Uterus (tissue), 3 donors: ENCODE measurements at regions not wholly inside any gene's neighbourhood (a gene's known extent, or its start where the extent isn't known, plus 50 kb on each side); places are given as distances from the start of the nearest gene placed in this dataset.
"Not testable (repeated sequence)": the region's sequence is repeated elsewhere in the genome, so short reads cannot be mapped to it uniquely, and the experiment has no call there.

ENCODE experiments used
- DNase-seq, 2 donors: peaks; one replicate each; pipeline ENCODE4 v3.0.0-alpha.2; 2019 to 2020
- H3K27ac ChIP-seq, 2 donors: fragments of 200-600 bp; sonication (generic); 1 replicate in 1 of 2; 2 replicates in 1 of 2; pipeline ENCODE4 v1.5.1; 2016 to 2018
- H3K27me3 ChIP-seq, 2 donors: fragments of 200-600 bp; sonication (generic); one replicate each; pipeline ENCODE4 v1.5.1; 2018 to 2019; ENCODE audit warnings: control low read depth in 1 of 2
- H3K36me3 ChIP-seq, 2 donors: fragments of 200-600 bp; sonication (generic); one replicate each; pipeline ENCODE4 v1.5.1; 2019; ENCODE audit warnings: control low read depth in 1 of 2
- H3K4me1 ChIP-seq, 2 donors: fragments of 200-600 bp; sonication (generic); one replicate each; pipeline ENCODE4 v1.5.1; 2018 to 2019; ENCODE audit warnings: control low read depth in 1 of 2
- H3K4me3 ChIP-seq, 2 donors: fragments of 200-600 bp; sonication (generic); 1 replicate in 1 of 2; 2 replicates in 1 of 2; pipeline ENCODE4 v1.5.1; 2018 to 2019; ENCODE audit warnings: mild to moderate bottlenecking in 1 of 2
- H3K9me3 ChIP-seq, 2 donors: fragments of 200-600 bp; sonication (generic); one replicate each; pipeline ENCODE4 v1.5.1; 2019; ENCODE audit warnings: control low read depth in 1 of 2
- CTCF ChIP-seq, 4 experiments: fragments of 200-600 bp in 2 of 4; fragments of 450-650 bp in 2 of 4; sonication (generic) in 2 of 4; IDR thresholded peaks; one replicate each; pipeline ENCODE4 v1.5.1; 2016 to 2019; ENCODE audit warnings: antibody characterized with exemption in 4 of 4, mild to moderate bottlenecking in 2 of 4, moderate library complexity in 1 of 4
- POLR2A ChIP-seq, 2 donors: fragments of 450-650 bp; IDR thresholded peaks; one replicate each; pipeline ENCODE4 v1.6.1; 2016; ENCODE audit warnings: antibody characterized with exemption in 2 of 2, mild to moderate bottlenecking in 1 of 2, moderate library complexity in 1 of 2
- intact Hi-C: fragments of 100-400 bp; cut with DNase I; formaldehyde crosslinking; loops from one replicate; pipeline ENCODE4 v1.15.1; 2023; ENCODE audit warnings: low total_unique reads
- donor health status: DM: yes; HTN: yes; CAD: no.

GRCh38 chr6:84304881-84305280, 77.4 kb upstream of the CEP162 start:
- H3K27me3 ChIP-seq = no peaks in the 10 kb centered on the region
- DNase-seq = no peak
- no peaks in the 10 kb centered on the region for H3K4me1 ChIP-seq
- intact Hi-C loops = no loop called here
- H3K9me3 ChIP-seq = no peaks in the 10 kb centered on the region
- H3K27ac ChIP-seq = no peak overlapping the region
- H3K36me3 ChIP-seq = no peaks in the 10 kb centered on the region
- no peak overlapping the region for H3K4me3 ChIP-seq
- TF ChIP-seq CTCF (IDR thresholded peaks at IDR 0.05) (no peak), POLR2A (IDR thresholded peaks at IDR 0.05) (no peak)

GRCh38 chr6:84291033-84291432, 63.6 kb upstream of the CEP162 start:
- intact Hi-C loops, H3K36me3 ChIP-seq, H3K4me1 ChIP-seq, H3K27ac ChIP-seq, H3K9me3 ChIP-seq, DNase-seq, H3K27me3 ChIP-seq, H3K4me3 ChIP-seq: not testable (repeated sequence)

GRCh38 chr6:84284428-84285049, 57.1 kb upstream of the CEP162 start:
- intact Hi-C loops = no loop called here
- Histone ChIP-seq H3K4me1 (no peaks in the 10 kb centered on the region), H3K9me3 (no peaks in the 10 kb centered on the region), H3K4me3 (no peak overlapping the region), H3K27ac (no peak overlapping the region), H3K36me3 (no peaks in the 10 kb centered on the region), H3K27me3 (no peaks in the 10 kb centered on the region)
- no peak for TF ChIP-seq POLR2A (IDR thresholded peaks at IDR 0.05)
- no peak for DNase-seq

GRCh38 chr6:84282550-84282949, 55.1 kb upstream of the CEP162 start:
- no peaks in the 10 kb centered on the region for H3K36me3 ChIP-seq
- H3K27ac ChIP-seq = no peak overlapping the region
- no peak for DNase-seq
- TF ChIP-seq CTCF (IDR thresholded peaks at IDR 0.05) (no peak), POLR2A (IDR thresholded peaks at IDR 0.05) (no peak)
- H3K9me3 ChIP-seq = no peaks in the 10 kb centered on the region
- H3K4me1 ChIP-seq = no peaks in the 10 kb centered on the region
- H3K27me3 ChIP-seq = no peaks in the 10 kb centered on the region
- intact Hi-C loops = no loop called here
- no peak overlapping the region for H3K4me3 ChIP-seq

GRCh38 chr6:84280639-84281038, 53.2 kb upstream of the CEP162 start:
- Histone ChIP-seq H3K9me3 (no peaks in the 10 kb centered on the region), H3K27ac (no peak overlapping the region), H3K4me1 (no peaks in the 10 kb centered on the region), H3K27me3 (no peaks in the 10 kb centered on the region), H3K4me3 (no peak overlapping the region), H3K36me3 (no peaks in the 10 kb centered on the region)
- intact Hi-C loops = no loop called here
- DNase-seq = no peak
- TF ChIP-seq POLR2A (IDR thresholded peaks at IDR 0.05) (no peak), CTCF (IDR thresholded peaks at IDR 0.05) (no peak)

GRCh38 chr6:84280030-84280429, 52.6 kb upstream of the CEP162 start:
- TF ChIP-seq POLR2A (IDR thresholded peaks at IDR 0.05) (no peak), CTCF (IDR thresholded peaks at IDR 0.05) (no peak)
- DNase-seq = no peak
- no peak overlapping the region for H3K4me3 ChIP-seq
- H3K27ac ChIP-seq = no peak overlapping the region
- H3K36me3 ChIP-seq = no peaks in the 10 kb centered on the region
- H3K27me3 ChIP-seq = no peaks in the 10 kb centered on the region
- no peaks in the 10 kb centered on the region for H3K9me3 ChIP-seq
- intact Hi-C loops = no loop called here
- no peaks in the 10 kb centered on the region for H3K4me1 ChIP-seq
